Neuronal stem cell (in vitro differentiated cells): ENCODE measurements at regions not wholly inside any gene's neighbourhood (a gene's known extent, or its start where the extent isn't known, plus 50 kb on each side); places are given as distances from the start of the nearest gene placed in this dataset.

Experiments
- DNase-seq: peaks from one replicate; pipeline ENCODE4 v3.0.0-alpha.2; 2013; ENCODE audit warnings: low spot score
- H2AFZ ChIP-seq: one replicate; pipeline ENCODE4 v1.6.1; 2013; ENCODE audit warnings: mild to moderate bottlenecking, low read length, inconsistent platforms
- H2AK5ac ChIP-seq: 2 replicates; pipeline ENCODE4 v1.6.1; 2013; ENCODE audit warnings: low read depth, mild to moderate bottlenecking, inconsistent platforms, low read length, moderate library complexity, mixed read lengths
- H2BK120ac ChIP-seq: 2 replicates; pipeline ENCODE4 v1.6.1; 2013; ENCODE audit warnings: low read depth, mild to moderate bottlenecking, inconsistent platforms, low read length, moderate library complexity, mixed read lengths
- H2BK12ac ChIP-seq: one replicate; pipeline ENCODE4 v1.6.1; 2013; ENCODE audit warnings: low read length, inconsistent platforms
- H2BK15ac ChIP-seq: 2 replicates; pipeline ENCODE4 v1.6.1; 2013; ENCODE audit warnings: mild to moderate bottlenecking, low read length, inconsistent platforms, mixed read lengths
- H2BK5ac ChIP-seq: one replicate; pipeline ENCODE4 v1.6.1; 2013; ENCODE audit warnings: inconsistent platforms, mild to moderate bottlenecking, low read length, moderate library complexity
- H3K14ac ChIP-seq: one replicate; pipeline ENCODE4 v1.6.1; 2013; ENCODE audit warnings: low read length, inconsistent platforms
- H3K18ac ChIP-seq: 2 replicates; pipeline ENCODE4 v1.6.1; 2013; ENCODE audit warnings: low read length, inconsistent platforms
- H3K23ac ChIP-seq: 2 replicates; pipeline ENCODE4 v1.6.1; 2013; ENCODE audit warnings: low read depth, mild to moderate bottlenecking, mixed read lengths, low read length, inconsistent platforms; ENCODE audit not compliant: poor library complexity
- H3K27ac ChIP-seq: replicated peaks from 3 replicates; pipeline ENCODE4 v1.5.1; 2013; ENCODE audit warnings: low read length, inconsistent platforms
- H3K27me3 ChIP-seq, 3 experiments: 2 replicates each; pipeline ENCODE4 v1.6.1; 2013; ENCODE audit warnings: low read length in 3 of 3, mild to moderate bottlenecking in 2 of 3, inconsistent platforms in 1 of 3, low read depth in 1 of 3, mixed read lengths in 1 of 3, moderate library complexity in 1 of 3; ENCODE audit not compliant: control insufficient read depth in 3 of 3, insufficient read depth in 3 of 3
- H3K36me3 ChIP-seq, 2 donors: replicated peaks in 1 of 2; 2 replicates each; pipeline ENCODE4 v1.6.1; 2013; ENCODE audit warnings: low read length in 2 of 2; ENCODE audit not compliant: control insufficient read depth in 2 of 2, insufficient read depth in 2 of 2
- H3K4ac ChIP-seq: 2 replicates; pipeline ENCODE4 v1.6.1; 2013; ENCODE audit warnings: inconsistent platforms, mild to moderate bottlenecking, low read length, moderate library complexity
- H3K4me1 ChIP-seq, 2 donors: 1 replicate in 1 of 2; 2 replicates in 1 of 2; pipeline ENCODE4 v1.6.1; 2013; ENCODE audit warnings: low read length in 2 of 2, low read depth in 1 of 2; ENCODE audit not compliant: control insufficient read depth in 2 of 2, insufficient read depth in 1 of 2
- H3K4me2 ChIP-seq: one replicate; pipeline ENCODE4 v1.6.1; 2013; ENCODE audit warnings: mild to moderate bottlenecking, low read length, inconsistent platforms; ENCODE audit not compliant: insufficient read depth, poor library complexity, severe bottlenecking
- H3K4me3 ChIP-seq, 2 donors: 2 replicates each; pipeline ENCODE4 v1.5.1; 2013; ENCODE audit warnings: low read length in 2 of 2, mild to moderate bottlenecking in 2 of 2, inconsistent platforms in 1 of 2, moderate library complexity in 1 of 2
- H3K79me1 ChIP-seq: one replicate; pipeline ENCODE4 v1.6.1; 2013; ENCODE audit warnings: low read depth, mild to moderate bottlenecking, inconsistent platforms, low read length, moderate library complexity
- H3K9ac ChIP-seq: one replicate; pipeline ENCODE4 v1.6.1; 2013; ENCODE audit warnings: mild to moderate bottlenecking, low read depth, low read length, inconsistent platforms; ENCODE audit not compliant: poor library complexity
- H3K9me3 ChIP-seq, 2 donors: replicated peaks in 1 of 2; 2 replicates each; pipeline versions ENCODE3 to v1.6.1; 2013; ENCODE audit warnings: low read length in 2 of 2, mild to moderate bottlenecking in 2 of 2, inconsistent platforms in 1 of 2, low read depth in 1 of 2, mixed read lengths in 1 of 2, moderate library complexity in 1 of 2; ENCODE audit not compliant: control insufficient read depth in 2 of 2, insufficient read depth in 1 of 2
- H4K8ac ChIP-seq: one replicate; pipeline ENCODE4 v1.6.1; 2013; ENCODE audit warnings: low read depth, mild to moderate bottlenecking, inconsistent platforms, low read length, moderate library complexity
- H4K91ac ChIP-seq: one replicate; pipeline ENCODE4 v1.6.1; 2013; ENCODE audit warnings: low read length, low read depth, mild to moderate bottlenecking, inconsistent platforms; ENCODE audit not compliant: poor library complexity
- WGBS, 2 donors: extraction: QIAGEN DNeasy Blood & Tissue Kit; methylation state at CpG; one replicate each; pipeline ENCODE4 v1.1.7; 2013; ENCODE audit warnings: missing lambda C conversion rate in 2 of 2, mixed read lengths in 1 of 2; ENCODE audit not compliant: insufficient read length in 2 of 2, insufficient replicate concordance in 1 of 2; ENCODE audit errors: extremely low coverage in 2 of 2; 5-methylcytosine and 5-hydroxymethylcytosine counted together

- no peak overlapping the region for H4K91ac ChIP-seq
- H4K8ac ChIP-seq = no peak overlapping the region
- no peak for DNase-seq
- no peak overlapping the region for H3K23ac ChIP-seq
- H3K9me3 ChIP-seq = no peaks in the 10 kb centered on the region
- H3K27me3 ChIP-seq = no peaks in the 10 kb centered on the region
- no peak overlapping the region for H3K4ac ChIP-seq
- no peak overlapping the region for H2AFZ ChIP-seq
- no peak overlapping the region for H3K27ac ChIP-seq
- no peaks in the 10 kb centered on the region for H3K36me3 ChIP-seq
- H2BK120ac ChIP-seq = no peak overlapping the region
- no peak overlapping the region for H2BK15ac ChIP-seq
- H2BK12ac ChIP-seq = no peak overlapping the region
- no peaks in the 10 kb centered on the region for H3K79me1 ChIP-seq
- H3K14ac ChIP-seq = no peak overlapping the region
- no peak overlapping the region for H3K4me2 ChIP-seq
- no peak overlapping the region for H2AK5ac ChIP-seq
- no peak overlapping the region for H3K9ac ChIP-seq
- no peak overlapping the region for H3K4me3 ChIP-seq
- H3K4me1 ChIP-seq = no peaks in the 10 kb centered on the region
- no peak overlapping the region for H3K18ac ChIP-seq
- H2BK5ac ChIP-seq = no peak overlapping the region
These were observed 602.0 kb downstream of the TBL1XR1 start for GRCh38 chr3:176595307-176595706.

GRCh38 chr3:176590722-176591121 lies 606.6 kb downstream of the TBL1XR1 start:
- Histone ChIP-seq H2AFZ (peak overlapping the region; percentile 60), H3K4ac (no peak overlapping the region), H3K79me1 (no peaks in the 10 kb centered on the region), H3K36me3 (no peaks in the 10 kb centered on the region), H3K4me2 (no peak overlapping the region), H2BK5ac (no peak overlapping the region), H3K18ac (no peak overlapping the region), H3K4me3 (no peak overlapping the region), H3K27ac (no peak overlapping the region), H3K4me1 (no peaks in the 10 kb centered on the region), H2AK5ac (no peak overlapping the region), H3K9ac (no peak overlapping the region), H2BK12ac (no peak overlapping the region), H3K9me3 (no peaks in the 10 kb centered on the region), H2BK120ac (no peak overlapping the region), H3K23ac (no peak overlapping the region), H2BK15ac (no peak overlapping the region), H3K14ac (no peak overlapping the region), H3K27me3 (no peaks in the 10 kb centered on the region), H4K8ac (no peak overlapping the region), H4K91ac (no peak overlapping the region)
- no CpG with 5 or more reads among the region's 1 CpG for WGBS, 2 donors
- DNase-seq = no peak

GRCh38 chr3:176587089-176587488 lies 610.2 kb downstream of the TBL1XR1 start:
- Histone ChIP-seq H3K36me3 (no peaks in the 10 kb centered on the region), H3K27ac (no peak overlapping the region), H3K4me1 (no peaks in the 10 kb centered on the region), H2BK15ac (no peak overlapping the region), H3K23ac (no peak overlapping the region), H3K79me1 (no peaks in the 10 kb centered on the region), H4K8ac (no peak overlapping the region), H2BK5ac (no peak overlapping the region), H3K4ac (no peak overlapping the region), H3K4me2 (no peak overlapping the region), H4K91ac (no peak overlapping the region), H3K14ac (no peak overlapping the region), H3K9ac (no peak overlapping the region), H2AFZ (no peak overlapping the region), H3K27me3 (no peaks in the 10 kb centered on the region), H3K4me3 (no peak overlapping the region), H3K18ac (no peak overlapping the region), H2AK5ac (no peak overlapping the region), H3K9me3 (peaks cover 0 to 18% of the 10 kb centered on the region in 2 donors), H2BK120ac (no peak overlapping the region), H2BK12ac (no peak overlapping the region)
- DNase-seq = no peak
- no CpG with 5 or more reads among the region's 2 CpGs for WGBS, 2 donors

GRCh38 chr3:176584413-176585176 lies 612.7 kb downstream of the TBL1XR1 start:
- Histone ChIP-seq H3K23ac (no peak overlapping the region), H2BK120ac (no peak overlapping the region), H3K79me1 (no peaks in the 10 kb centered on the region), H2BK12ac (no peak overlapping the region), H3K9ac (no peak overlapping the region), H2AK5ac (no peak overlapping the region), H4K8ac (no peak overlapping the region), H3K27me3 (no peaks in the 10 kb centered on the region), H2BK5ac (no peak overlapping the region), H3K4ac (no peak overlapping the region), H3K36me3 (no peaks in the 10 kb centered on the region), H2AFZ (no peak overlapping the region), H4K91ac (no peak overlapping the region), H3K4me2 (no peak overlapping the region), H3K4me1 (no peaks in the 10 kb centered on the region), H3K18ac (no peak overlapping the region), H3K14ac (no peak overlapping the region), H2BK15ac (no peak overlapping the region), H3K4me3 (no peak overlapping the region), H3K27ac (no peak overlapping the region), H3K9me3 (peaks cover 0 to 18% of the 10 kb centered on the region in 2 donors)
- no peak for DNase-seq
